ENCODE measurements at regions not wholly inside any gene's neighbourhood (a gene's known extent, or its start where the extent isn't known, plus 50 kb on each side); places are given as distances from the start of the nearest gene placed in this dataset.
"Not testable (repeated sequence)": the region's sequence is repeated elsewhere in the genome, so short reads cannot be mapped to it uniquely, and the experiment has no call there.

GRCh38 chr16:29255496-29255796 lies 151.1 kb downstream of the NPIPB11 start:
- TF ChIP-seq POLR2A, CTCF (IDR thresholded peaks at IDR 0.05): not testable (repeated sequence)

Data from esophagus squamous epithelium (tissue), 4 donors.